Mesendoderm (in vitro differentiated cells): ENCODE measurements at regions not wholly inside any gene's neighbourhood (a gene's known extent, or its start where the extent isn't known, plus 50 kb on each side); places are given as distances from the start of the nearest gene placed in this dataset.

Experiments
- DNase-seq: peaks from one replicate; pipeline ENCODE4 v3.0.0; 2013
- H2AK5ac ChIP-seq: 2 replicates; pipeline ENCODE4 v1.6.1; 2013; ENCODE audit warnings: low read length, inconsistent platforms
- H2BK120ac ChIP-seq: 2 replicates; pipeline ENCODE4 v1.6.1; 2013; ENCODE audit warnings: low read depth, mild to moderate bottlenecking, low read length, moderate library complexity, mixed read lengths
- H2BK15ac ChIP-seq: replicated peaks from 2 replicates; pipeline ENCODE4 v1.6.1; 2013; ENCODE audit warnings: low read depth, mild to moderate bottlenecking, moderate library complexity
- H2BK5ac ChIP-seq: 2 replicates; pipeline ENCODE4 v1.6.1; 2013; ENCODE audit warnings: low read length, inconsistent platforms
- H3K18ac ChIP-seq: 2 replicates; pipeline ENCODE4 v1.6.1; 2013; ENCODE audit warnings: mild to moderate bottlenecking, low read length, mixed read lengths
- H3K23ac ChIP-seq: one replicate; pipeline ENCODE4 v1.6.1; 2013; ENCODE audit warnings: low read length
- H3K27ac ChIP-seq: 2 replicates; pipeline ENCODE4 v1.5.1; 2013; ENCODE audit warnings: low read depth, mild to moderate bottlenecking, inconsistent platforms, low read length, moderate library complexity
- H3K27me3 ChIP-seq: 2 replicates; pipeline ENCODE4 v1.6.1; 2013; ENCODE audit warnings: low read length, control low read depth, mild to moderate bottlenecking, inconsistent platforms; ENCODE audit not compliant: insufficient read depth, poor library complexity
- H3K36me3 ChIP-seq: 2 replicates; pipeline ENCODE4 v1.6.1; 2013; ENCODE audit warnings: low read length, inconsistent platforms; ENCODE audit not compliant: control insufficient read depth, insufficient read depth
- H3K4ac ChIP-seq: one replicate; pipeline ENCODE4 v1.6.1; 2013; ENCODE audit warnings: low read depth, mild to moderate bottlenecking, low read length, moderate library complexity
- H3K4me1 ChIP-seq: 2 replicates; pipeline ENCODE4 v1.6.1; 2013; ENCODE audit warnings: low read depth, low read length, inconsistent platforms; ENCODE audit not compliant: control insufficient read depth
- H3K4me2 ChIP-seq: 2 replicates; pipeline ENCODE4 v1.6.1; 2013; ENCODE audit warnings: low read length
- H3K4me3 ChIP-seq: 2 replicates; pipeline ENCODE4 v1.5.1; 2013; ENCODE audit warnings: mild to moderate bottlenecking, low read length
- H3K56ac ChIP-seq: one replicate; pipeline ENCODE4 v1.6.1; 2013; ENCODE audit warnings: low read length
- H3K79me1 ChIP-seq: 2 replicates; pipeline ENCODE4 v1.6.1; 2013; ENCODE audit warnings: low read length, inconsistent platforms
- H3K79me2 ChIP-seq: 2 replicates; pipeline ENCODE4 v1.6.1; 2013; ENCODE audit warnings: mild to moderate bottlenecking, low read length; ENCODE audit not compliant: control insufficient read depth, insufficient read depth
- H3K9ac ChIP-seq: 2 replicates; pipeline ENCODE4 v1.6.1; 2013; ENCODE audit warnings: low read length, inconsistent platforms
- H4K5ac ChIP-seq: one replicate; pipeline ENCODE4 v1.6.1; 2013; ENCODE audit warnings: low read length
- H4K8ac ChIP-seq: one replicate; pipeline ENCODE4 v1.6.1; 2013; ENCODE audit warnings: low read depth, mild to moderate bottlenecking, control low read depth, low read length, moderate library complexity
- WGBS: extraction: QIAGEN DNeasy Blood & Tissue Kit; methylation state at CpG from one replicate; pipeline ENCODE4 v1.1.7; 2013; ENCODE audit warnings: low lambda C conversion rate, missing lambda C conversion rate; ENCODE audit not compliant: insufficient coverage; ENCODE audit errors: extremely low coverage; 5-methylcytosine and 5-hydroxymethylcytosine counted together

- H3K36me3 ChIP-seq: no peaks in the 10 kb centered on the region
Observed at GRCh38 chr2:12928197-12928774, 211.6 kb downstream of the TRIB2 start.

GRCh38 chr2:12928775-12929401, 212.2 kb downstream of the TRIB2 start:
- H3K23ac ChIP-seq: no peak overlapping the region
- no peaks in the 10 kb centered on the region for H3K79me1 ChIP-seq
- no peak overlapping the region for H3K4me2 ChIP-seq
- H3K56ac ChIP-seq: no peak overlapping the region
- no peak overlapping the region for H4K5ac ChIP-seq
- H3K18ac ChIP-seq: no peak overlapping the region
- H3K36me3 ChIP-seq: no peaks in the 10 kb centered on the region
- H2BK120ac ChIP-seq: no peak overlapping the region
- no peaks in the 10 kb centered on the region for H3K27me3 ChIP-seq
- H2BK5ac ChIP-seq: no peak overlapping the region
- no peak overlapping the region for H3K4me3 ChIP-seq
- H4K8ac ChIP-seq: no peak overlapping the region
- no peak overlapping the region for H3K27ac ChIP-seq
- no CpG with 5 or more reads among the region's 4 CpGs for WGBS
- H3K4me1 ChIP-seq: no peaks in the 10 kb centered on the region
- DNase-seq: no peak
- H2BK15ac ChIP-seq: no peak overlapping the region
- no peak overlapping the region for H3K9ac ChIP-seq
- H3K79me2 ChIP-seq: no peaks in the 10 kb centered on the region
- no peak overlapping the region for H3K4ac ChIP-seq
- no peak overlapping the region for H2AK5ac ChIP-seq

More at GRCh38 chr2:12928197-12928774, 211.6 kb downstream of the TRIB2 start:
- H3K18ac ChIP-seq: no peak overlapping the region
- no peak overlapping the region for H3K56ac ChIP-seq
- no peaks in the 10 kb centered on the region for H3K79me1 ChIP-seq
- H3K4ac ChIP-seq: no peak overlapping the region
- H2BK15ac ChIP-seq: no peak overlapping the region
- H3K4me2 ChIP-seq: no peak overlapping the region
- DNase-seq: no peak
- H3K27ac ChIP-seq: no peak overlapping the region
- H3K4me1 ChIP-seq: no peaks in the 10 kb centered on the region
- H3K23ac ChIP-seq: no peak overlapping the region
- no peak overlapping the region for H4K8ac ChIP-seq
- no peak overlapping the region for H2BK120ac ChIP-seq
- H3K27me3 ChIP-seq: no peaks in the 10 kb centered on the region
- no peak overlapping the region for H3K4me3 ChIP-seq
- WGBS: no CpG with 5 or more reads among the region's 5 CpGs
- no peak overlapping the region for H2AK5ac ChIP-seq
- H3K79me2 ChIP-seq: no peaks in the 10 kb centered on the region
- H2BK5ac ChIP-seq: no peak overlapping the region
- H3K9ac ChIP-seq: no peak overlapping the region
- no peak overlapping the region for H4K5ac ChIP-seq

DNA sequence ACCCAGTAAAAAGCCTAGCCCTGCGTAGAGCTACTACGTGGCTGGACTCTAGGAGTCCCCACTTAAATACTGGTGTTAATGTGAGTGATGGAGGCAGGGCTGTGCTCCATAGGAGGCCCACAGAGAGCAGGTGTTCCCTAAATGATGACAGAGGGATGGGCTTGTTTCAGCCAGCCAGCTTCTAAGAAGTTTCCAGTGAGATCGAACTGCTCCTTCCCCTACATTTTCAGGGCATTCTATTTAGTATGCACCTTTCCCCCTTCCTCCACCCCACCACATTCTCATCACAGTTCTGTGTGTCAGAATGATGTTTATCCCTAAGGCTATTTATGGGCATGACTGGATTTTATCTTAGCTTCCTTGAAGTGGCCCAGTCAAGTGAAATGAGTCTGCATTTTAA, 213.0 kb downstream of the TRIB2 start:
- H3K18ac ChIP-seq: no peak overlapping the region
- no peak overlapping the region for H2BK5ac ChIP-seq
- no peaks in the 10 kb centered on the region for H3K4me1 ChIP-seq
- no peaks in the 10 kb centered on the region for H3K36me3 ChIP-seq
- no peaks in the 10 kb centered on the region for H3K79me1 ChIP-seq
- H2BK120ac ChIP-seq: no peak overlapping the region
- H2AK5ac ChIP-seq: no peak overlapping the region
- H4K5ac ChIP-seq: no peak overlapping the region
- H3K9ac ChIP-seq: no peak overlapping the region
- no peak overlapping the region for H3K23ac ChIP-seq
- H3K4ac ChIP-seq: no peak overlapping the region
- H4K8ac ChIP-seq: no peak overlapping the region
- no peaks in the 10 kb centered on the region for H3K27me3 ChIP-seq
- no peak overlapping the region for H2BK15ac ChIP-seq
- H3K4me3 ChIP-seq: no peak overlapping the region
- WGBS: no CpG with 5 or more reads among the region's 3 CpGs
- H3K4me2 ChIP-seq: no peak overlapping the region
- H3K56ac ChIP-seq: no peak overlapping the region
- H3K27ac ChIP-seq: no peak overlapping the region
- no peaks in the 10 kb centered on the region for H3K79me2 ChIP-seq
- no peak for DNase-seq

- Histone ChIP-seq H4K5ac (no peak overlapping the region), H3K4me2 (no peak overlapping the region), H3K79me2 (no peaks in the 10 kb centered on the region), H2BK120ac (no peak overlapping the region), H3K4ac (no peak overlapping the region), H3K23ac (no peak overlapping the region), H3K9ac (no peak overlapping the region), H3K36me3 (no peaks in the 10 kb centered on the region), H3K4me1 (no peaks in the 10 kb centered on the region), H3K56ac (no peak overlapping the region), H3K18ac (no peak overlapping the region), H2BK5ac (no peak overlapping the region), H3K4me3 (no peak overlapping the region), H2AK5ac (no peak overlapping the region), H3K27ac (no peak overlapping the region), H2BK15ac (no peak overlapping the region), H3K27me3 (no peaks in the 10 kb centered on the region), H3K79me1 (no peaks in the 10 kb centered on the region), H4K8ac (no peak overlapping the region)
- no peak for DNase-seq
- WGBS: no CpG with 5 or more reads among the region's 1 CpG
Observed at GRCh38 chr2:12930391-12930790, 213.7 kb downstream of the TRIB2 start.

- H3K79me1 ChIP-seq: no peaks in the 10 kb centered on the region
- no peak overlapping the region for H3K4me3 ChIP-seq
- no peaks in the 10 kb centered on the region for H3K4me1 ChIP-seq
- H3K27ac ChIP-seq: no peak overlapping the region
- no peaks in the 10 kb centered on the region for H3K27me3 ChIP-seq
- DNase-seq: peak; percentile 53
- H3K23ac ChIP-seq: no peak overlapping the region
- no peaks in the 10 kb centered on the region for H3K36me3 ChIP-seq
- H3K56ac ChIP-seq: no peak overlapping the region
- H3K79me2 ChIP-seq: no peaks in the 10 kb centered on the region
- no peak overlapping the region for H2AK5ac ChIP-seq
- no peak overlapping the region for H2BK120ac ChIP-seq
- WGBS: no CpG with 5 or more reads among the region's 4 CpGs
- H3K18ac ChIP-seq: no peak overlapping the region
- no peak overlapping the region for H4K8ac ChIP-seq
- H3K4me2 ChIP-seq: no peak overlapping the region
- no peak overlapping the region for H2BK5ac ChIP-seq
- H3K4ac ChIP-seq: no peak overlapping the region
- no peak overlapping the region for H4K5ac ChIP-seq
- H2BK15ac ChIP-seq: no peak overlapping the region
- no peak overlapping the region for H3K9ac ChIP-seq
Observed at GRCh38 chr2:12931186-12931844, 214.6 kb downstream of the TRIB2 start.
